ENCODE measurements at regions not wholly inside any gene's neighbourhood (a gene's known extent, or its start where the extent isn't known, plus 50 kb on each side); places are given as distances from the start of the nearest gene placed in this dataset.

- no peak for TF ChIP-seq CTCF (IDR thresholded peaks at IDR 0.05)
- TF ChIP-seq EZH2 (IDR thresholded peaks at IDR 0.05; ENCODE audit: borderline replicate concordance, insufficient read depth, low read depth, low read length, poor library complexity, severe bottlenecking), result no peak
Measured at GRCh38 chr4:81571105-81571504, 99.4 kb upstream of the RASGEF1B start.
